Right lobe of liver (tissue), 6 donors: ENCODE measurements at regions not wholly inside any gene's neighbourhood (a gene's known extent, or its start where the extent isn't known, plus 50 kb on each side); places are given as distances from the start of the nearest gene placed in this dataset.

ENCODE experiments used
- ATAC-seq, 4 donors: fragments of 200-7000 bp; cut with Tn5 transposase; one replicate each; pipeline ENCODE4 v1.9.1; 2020; ENCODE audit warnings: mild to moderate bottlenecking in 4 of 4, moderate library complexity in 4 of 4
- DNase-seq, 3 donors: peaks; one replicate each; pipeline ENCODE4 v3.0.0-alpha.2; 2020
- H3K27ac ChIP-seq, 3 donors: fragments of 200-600 bp; one replicate each; pipeline ENCODE4 v1.8.0; 2022
- H3K27me3 ChIP-seq, 2 donors: fragments of 200-600 bp; one replicate each; pipeline ENCODE4 v1.8.0; 2022
- H3K36me3 ChIP-seq, 4 donors: fragments of 200-600 bp; sonication (generic) in 1 of 4; one replicate each; pipeline versions ENCODE4 v1.5.1 to v1.8.0; 2017 to 2022; ENCODE audit warnings: control low read depth in 1 of 4
- H3K4me1 ChIP-seq, 4 donors: fragments of 200-600 bp; sonication (generic) in 1 of 4; one replicate each; pipeline versions ENCODE4 v1.5.1 to v1.8.0; 2017 to 2022; ENCODE audit warnings: control low read depth in 1 of 4
- H3K4me3 ChIP-seq, 3 donors: fragments of 200-600 bp; one replicate each; pipeline ENCODE4 v1.8.0; 2022
- H3K9me3 ChIP-seq, 4 donors: fragments of 200-600 bp; sonication (generic) in 1 of 4; one replicate each; pipeline versions ENCODE4 v1.5.1 to v1.8.0; 2017 to 2022; ENCODE audit warnings: control low read depth in 1 of 4
- POLR2A ChIP-seq: fragments of 450-650 bp; IDR thresholded peaks from one replicate; pipeline ENCODE4 v1.6.1; 2017; ENCODE audit warnings: antibody characterized with exemption, mild to moderate bottlenecking
- WGBS: methylation state at CpG from one replicate; pipeline ENCODE4 v1.1.6; 2018; ENCODE audit warnings: low coverage, low lambda C conversion rate; ENCODE audit not compliant: insufficient coverage; ENCODE audit errors: missing lambda C conversion rate; 5-methylcytosine and 5-hydroxymethylcytosine counted together
- intact Hi-C, 2 donors: fragments of 100-400 bp; cut with DNase I; formaldehyde crosslinking; loops; one replicate each; pipeline versions ENCODE4 v1.11.2 to v1.14.1; 2022
- TF ChIP-seq, protein P1 (sequence below), 4 donors: fragments of 200-600 bp in 3 of 4; fragments of 450-650 bp in 1 of 4; IDR thresholded peaks; one replicate each; pipeline versions ENCODE4 v1.5.1 to v1.8.0; 2016 to 2022; ENCODE audit warnings: antibody characterized with exemption in 4 of 4, mild to moderate bottlenecking in 2 of 4
- donor health status: DM: no; HTN: yes; CAD: no.
- donor health status: DM: no; HTN: no; CAD: no.
- donor health status: DM: no; HTN: no; CAD: no.
- donor health status: DM: no; HTN: yes; CAD: no.
- donor health status: DM: no; HTN: yes; CAD: no.

DNA sequence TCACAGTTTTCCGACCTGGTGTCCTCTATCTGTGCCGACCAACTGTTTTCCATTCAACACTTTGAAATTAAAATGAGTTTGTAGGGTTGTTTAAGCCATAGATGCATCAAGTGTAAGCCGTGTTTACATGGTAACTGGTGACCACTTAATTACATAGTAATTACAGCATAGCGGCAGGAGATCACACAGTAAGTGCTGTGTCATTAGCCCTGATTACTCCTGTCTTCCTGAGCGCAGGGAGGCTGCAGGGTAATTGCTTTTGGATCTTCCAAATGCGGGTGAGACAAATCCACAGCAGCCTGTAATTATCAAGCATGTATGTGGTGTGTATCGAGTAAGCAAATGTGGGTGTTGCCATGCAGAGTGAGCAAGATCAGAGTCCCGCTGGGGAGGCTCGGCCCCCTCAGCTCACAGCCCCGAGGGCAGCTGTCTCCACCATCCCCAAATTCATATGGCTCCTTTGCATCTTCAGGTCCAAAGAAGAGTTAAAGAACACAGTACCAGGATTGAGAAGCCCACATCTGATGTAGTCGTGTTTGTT lies 71.5 kb upstream of the HDAC4 start:
- TF ChIP-seq POLR2A, result no peak
- TF ChIP-seq, protein P1, sequence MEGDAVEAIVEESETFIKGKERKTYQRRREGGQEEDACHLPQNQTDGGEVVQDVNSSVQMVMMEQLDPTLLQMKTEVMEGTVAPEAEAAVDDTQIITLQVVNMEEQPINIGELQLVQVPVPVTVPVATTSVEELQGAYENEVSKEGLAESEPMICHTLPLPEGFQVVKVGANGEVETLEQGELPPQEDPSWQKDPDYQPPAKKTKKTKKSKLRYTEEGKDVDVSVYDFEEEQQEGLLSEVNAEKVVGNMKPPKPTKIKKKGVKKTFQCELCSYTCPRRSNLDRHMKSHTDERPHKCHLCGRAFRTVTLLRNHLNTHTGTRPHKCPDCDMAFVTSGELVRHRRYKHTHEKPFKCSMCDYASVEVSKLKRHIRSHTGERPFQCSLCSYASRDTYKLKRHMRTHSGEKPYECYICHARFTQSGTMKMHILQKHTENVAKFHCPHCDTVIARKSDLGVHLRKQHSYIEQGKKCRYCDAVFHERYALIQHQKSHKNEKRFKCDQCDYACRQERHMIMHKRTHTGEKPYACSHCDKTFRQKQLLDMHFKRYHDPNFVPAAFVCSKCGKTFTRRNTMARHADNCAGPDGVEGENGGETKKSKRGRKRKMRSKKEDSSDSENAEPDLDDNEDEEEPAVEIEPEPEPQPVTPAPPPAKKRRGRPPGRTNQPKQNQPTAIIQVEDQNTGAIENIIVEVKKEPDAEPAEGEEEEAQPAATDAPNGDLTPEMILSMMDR (IDR thresholded peaks at IDR 0.05), result no peak
- no peak overlapping the region for H3K27ac ChIP-seq
- intact Hi-C loops, result no loop called here
- WGBS, result 43% methylated on average over 9 of the region's 11 CpGs
- H3K27me3 ChIP-seq, result no peaks in the 10 kb centered on the region
- H3K4me3 ChIP-seq, result no peak overlapping the region
- DNase-seq, result peak in 1 of 3 donors; percentile 27
- H3K4me1 ChIP-seq, result no peaks in the 10 kb centered on the region
- H3K36me3 ChIP-seq, result no peaks in the 10 kb centered on the region
- no peak for ATAC-seq
- no peaks in the 10 kb centered on the region for H3K9me3 ChIP-seq

DNA sequence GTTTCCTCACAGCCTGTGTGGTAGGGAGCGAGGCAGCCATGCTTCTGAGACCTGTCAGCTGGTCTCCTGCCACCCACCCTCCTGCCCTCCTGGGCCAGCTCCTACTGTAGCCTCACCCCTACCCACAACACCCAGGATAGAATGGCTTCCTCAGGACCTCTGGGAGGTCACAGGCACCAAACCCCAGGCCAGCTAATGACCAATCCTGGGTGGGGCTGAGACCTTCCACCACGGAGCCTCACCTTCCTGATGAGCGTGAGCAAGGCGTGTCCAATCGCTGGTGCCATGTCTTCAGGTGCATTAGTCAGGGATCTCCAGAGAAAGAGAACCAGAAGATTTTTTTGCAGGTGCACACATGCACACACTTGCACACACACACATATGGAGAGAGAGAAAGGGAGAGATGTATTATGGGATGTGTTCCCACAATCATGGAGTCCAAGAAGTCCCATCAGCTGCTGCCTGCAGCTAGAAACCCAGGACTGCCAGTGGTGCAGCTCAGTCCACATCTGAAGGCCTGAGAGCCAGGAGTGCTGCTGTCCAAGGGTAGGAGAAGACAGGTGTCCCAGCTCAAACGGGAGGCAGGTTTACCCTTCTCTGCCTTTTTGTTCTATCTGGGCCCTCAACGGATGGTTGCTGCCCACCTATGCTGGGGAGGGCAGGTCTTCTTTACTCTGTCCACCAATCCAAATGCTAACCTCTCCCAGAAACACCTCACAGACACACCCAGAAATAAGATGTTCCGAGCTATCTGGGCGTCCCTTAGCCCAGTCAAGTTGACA lies 70.4 kb upstream of the HDAC4 start:
- peak in 1 of 3 donors; percentile 40 for DNase-seq

DNA sequence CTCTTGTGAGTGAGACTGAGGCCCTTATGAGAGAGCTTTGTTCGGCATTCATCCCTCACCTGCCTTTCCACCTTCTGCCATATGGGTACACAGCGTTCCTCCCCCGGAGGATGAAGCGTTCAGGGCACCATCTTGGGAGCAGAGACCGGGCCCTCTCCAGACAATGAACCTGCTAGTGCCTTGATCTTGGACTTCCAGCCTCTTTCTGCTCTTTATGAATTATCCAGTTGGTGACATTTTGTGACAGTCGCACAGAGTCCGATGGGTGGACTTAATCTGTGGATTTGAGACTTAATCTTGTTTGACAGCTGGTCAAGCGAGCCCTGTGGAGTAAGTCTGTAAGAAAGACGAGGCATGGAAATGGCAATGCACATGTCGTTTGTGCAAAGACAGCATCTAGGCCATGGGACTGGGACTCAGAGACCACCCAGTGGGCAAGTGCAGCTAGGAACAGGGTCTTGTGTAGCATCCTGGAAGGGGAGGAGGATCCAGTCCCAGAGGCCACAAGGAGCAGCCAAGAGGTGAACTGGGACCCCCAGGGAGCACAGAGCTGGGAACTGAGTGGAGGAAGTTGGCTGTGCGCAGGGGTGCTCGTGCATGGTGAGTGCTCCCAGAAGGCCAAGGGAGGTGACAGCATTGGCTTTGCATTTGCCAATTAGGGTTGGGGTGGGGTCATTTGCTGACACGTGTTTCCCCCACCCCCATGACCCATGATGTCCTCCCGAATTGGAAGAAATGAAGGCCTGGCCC lies 69.5 kb upstream of the HDAC4 start:
- Histone ChIP-seq H3K4me1 (no peaks in the 10 kb centered on the region), H3K9me3 (no peaks in the 10 kb centered on the region), H3K4me3 (no peak overlapping the region), H3K36me3 (no peaks in the 10 kb centered on the region), H3K27me3 (no peaks in the 10 kb centered on the region), H3K27ac (no peak overlapping the region)
- intact Hi-C loops, result no loop called here
- WGBS, result 88% methylated on average over 11 of the region's 14 CpGs
- TF ChIP-seq POLR2A, result no peak
- TF ChIP-seq, protein P1 (IDR thresholded peaks at IDR 0.05), result no peak
- no peak for ATAC-seq
- DNase-seq, result peak in 1 of 3 donors; percentile 32

More for the DNA sequence above, 70.4 kb upstream of the HDAC4 start:
- Histone ChIP-seq H3K9me3 (no peaks in the 10 kb centered on the region), H3K27ac (no peak overlapping the region), H3K36me3 (no peaks in the 10 kb centered on the region), H3K4me3 (no peak overlapping the region), H3K27me3 (no peaks in the 10 kb centered on the region), H3K4me1 (no peaks in the 10 kb centered on the region)
- TF ChIP-seq POLR2A, result no peak
- TF ChIP-seq, protein P1 (IDR thresholded peaks at IDR 0.05), result no peak
- no peak for ATAC-seq
- intact Hi-C loops, result no loop called here
- WGBS, result 65% methylated on average over 4 of the region's 9 CpGs

DNA sequence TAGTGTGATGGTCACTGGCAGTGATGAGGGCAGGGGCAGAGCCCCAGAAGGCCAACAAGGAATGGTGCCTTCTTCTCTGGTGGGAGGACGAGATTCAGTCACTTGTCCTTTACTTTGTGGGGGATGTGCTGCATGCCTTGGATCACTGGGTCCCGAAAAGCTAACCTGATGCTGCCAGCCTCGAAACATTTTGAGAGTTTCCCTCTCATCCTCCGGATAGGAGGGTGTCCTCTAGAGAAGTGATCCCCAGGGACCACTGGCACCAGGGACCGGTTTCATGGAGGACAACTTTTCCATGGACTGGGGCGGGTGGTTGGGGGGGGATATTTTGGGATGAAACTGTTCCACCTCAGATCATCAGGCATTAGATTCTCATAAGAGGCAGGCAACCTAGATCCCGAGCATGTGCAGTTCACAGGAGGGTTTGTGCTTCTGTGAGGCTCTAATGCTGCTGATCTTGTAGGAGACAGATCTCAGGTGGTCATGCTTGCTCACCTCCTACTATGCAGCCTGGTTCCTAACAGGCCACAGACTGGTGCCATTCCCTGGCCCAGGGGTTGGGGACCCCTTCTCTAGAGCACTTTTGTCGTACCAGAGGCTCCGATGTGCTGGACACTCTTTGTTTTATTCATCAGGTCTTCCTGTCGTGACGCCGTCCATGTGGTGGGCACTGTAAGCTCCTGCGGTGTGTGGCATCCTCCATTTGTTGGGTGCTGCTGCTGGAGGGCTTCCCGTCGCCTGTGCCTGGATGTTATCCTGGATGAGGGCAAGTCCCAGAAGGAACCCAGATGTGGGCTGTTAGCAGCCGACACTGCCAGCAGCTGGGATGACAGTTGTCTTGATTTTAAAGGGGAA lies 68.5 kb upstream of the HDAC4 start:
- Histone ChIP-seq H3K4me3 (no peak overlapping the region), H3K27ac (no peak overlapping the region), H3K4me1 (no peaks in the 10 kb centered on the region), H3K27me3 (no peaks in the 10 kb centered on the region), H3K36me3 (no peaks in the 10 kb centered on the region), H3K9me3 (no peaks in the 10 kb centered on the region)
- no peak for TF ChIP-seq POLR2A
- TF ChIP-seq, protein P1 (IDR thresholded peaks at IDR 0.05), result no peak
- WGBS, result 75% methylated on average over 12 of the region's 16 CpGs
- ATAC-seq (no peak), DNase-seq (peak in 1 of 3 donors; percentile 37)
- intact Hi-C loops, result no loop called here
